ENCODE measurements at regions not wholly inside any gene's neighbourhood (a gene's known extent, or its start where the extent isn't known, plus 50 kb on each side); places are given as distances from the start of the nearest gene placed in this dataset.

GRCh38 chr13:57946361-57946760 is 314.8 kb downstream of the PCDH17 start:
- TF ChIP-seq CTCF (IDR thresholded peaks at IDR 0.05) (no peak), POLR2A (IDR thresholded peaks at IDR 0.05) (no peak)
